ENCODE measurements at regions not wholly inside any gene's neighbourhood (a gene's known extent, or its start where the extent isn't known, plus 50 kb on each side); places are given as distances from the start of the nearest gene placed in this dataset.

- no TSS peak for BruUV-seq (replicated peaks)
- no peaks in the 10 kb centered on the region for H3K4me1 ChIP-seq (ENCODE audit: control insufficient read depth, insufficient read depth, low read length)
- no peak for ATAC-seq
- no peak overlapping the region for H3K27ac ChIP-seq (ENCODE audit: low read length)
- no peaks in the 10 kb centered on the region for H3K9me3 ChIP-seq (ENCODE audit: control insufficient read depth, insufficient read depth, low read depth, low read length)
- ChIA-PET POLR2A (no interaction called here), CTCF (no interaction called here)
- H3K36me3 ChIP-seq (ENCODE audit: control insufficient read depth, insufficient read depth, low read length) = no peaks in the 10 kb centered on the region
- DNase-seq (ENCODE audit: low read depth, low spot score) = no peak
- TF ChIP-seq POLR2AphosphoS5 (IDR thresholded peaks at IDR 0.05; ENCODE audit: low read depth, low read length) (no peak), REST (IDR thresholded peaks at IDR 0.05; ENCODE audit: insufficient read depth in 1 of 2, low read depth in 2 of 2, low read length in 1 of 2) (no peak), TCF7L2 (IDR thresholded peaks at IDR 0.05; ENCODE audit: low read depth, low read length) (no peak), CTCF (IDR thresholded peaks at IDR 0.05) (no peak), SIN3A (IDR thresholded peaks at IDR 0.05; ENCODE audit: borderline replicate concordance, insufficient read depth, low read depth, low read length) (no peak)
- H3K4me3 ChIP-seq (ENCODE audit: low read depth in 2 of 2, low read length in 2 of 2) = no peak overlapping the region
- no peaks in the 10 kb centered on the region for H3K27me3 ChIP-seq (ENCODE audit: control insufficient read depth, insufficient read depth, low read length)
- intact Hi-C loops (cut with micrococcal nuclease; ENCODE audit: unreplicated experiment) = no loop called here
- in situ Hi-C loops (cut with HindIII; ENCODE audit: low pct_unique_long_range_greater_than_20kb, low sequenced_read_pairs) = no loop called here
These were observed 750.2 kb downstream of the CCDC85A start for GRCh38 chr2:56933976-56934375.

- TF ChIP-seq SIN3A (IDR thresholded peaks at IDR 0.05; ENCODE audit: borderline replicate concordance, insufficient read depth, low read depth, low read length) (no peak), TCF7L2 (IDR thresholded peaks at IDR 0.05; ENCODE audit: low read depth, low read length) (no peak), CTCF (IDR thresholded peaks at IDR 0.05) (no peak), REST (IDR thresholded peaks at IDR 0.05; ENCODE audit: insufficient read depth in 1 of 2, low read depth in 2 of 2, low read length in 1 of 2) (no peak), POLR2AphosphoS5 (IDR thresholded peaks at IDR 0.05; ENCODE audit: low read depth, low read length) (no peak)
- H3K9me3 ChIP-seq (ENCODE audit: control insufficient read depth, insufficient read depth, low read depth, low read length) = no peaks in the 10 kb centered on the region
- ATAC-seq (no peak), DNase-seq (ENCODE audit: low read depth, low spot score) (no peak)
- no peak overlapping the region for H3K27ac ChIP-seq (ENCODE audit: low read length)
- no TSS peak for BruUV-seq (replicated peaks)
- no peak overlapping the region for H3K4me3 ChIP-seq (ENCODE audit: low read depth in 2 of 2, low read length in 2 of 2)
- ChIA-PET POLR2A (no interaction called here), CTCF (no interaction called here)
- in situ Hi-C loops (cut with HindIII; ENCODE audit: low pct_unique_long_range_greater_than_20kb, low sequenced_read_pairs) = no loop called here
- intact Hi-C loops (cut with micrococcal nuclease; ENCODE audit: unreplicated experiment) = no loop called here
- H3K27me3 ChIP-seq (ENCODE audit: control insufficient read depth, insufficient read depth, low read length) = no peaks in the 10 kb centered on the region
- no peaks in the 10 kb centered on the region for H3K4me1 ChIP-seq (ENCODE audit: control insufficient read depth, insufficient read depth, low read length)
- H3K36me3 ChIP-seq (ENCODE audit: control insufficient read depth, insufficient read depth, low read length) = no peaks in the 10 kb centered on the region
These were observed 751.1 kb downstream of the CCDC85A start for GRCh38 chr2:56934866-56935265.

Measured in Panc1 (cell line).